ENCODE measurements at regions not wholly inside any gene's neighbourhood (a gene's known extent, or its start where the extent isn't known, plus 50 kb on each side); places are given as distances from the start of the nearest gene placed in this dataset.

GRCh38 chr1:78797108-78797781 lies 147.6 kb downstream of the IFI44 start:
- WGBS = 51% methylated on average over 3 of the region's 3 CpGs
- no peak for DNase-seq (ENCODE audit: low spot score)
- no peak overlapping the region for H3K4me3 ChIP-seq (ENCODE audit: low read depth in 1 of 3, low read length in 3 of 3)

GRCh38 chr1:78799926-78800325 lies 150.3 kb downstream of the IFI44 start:
- H3K9ac ChIP-seq (ENCODE audit: low read depth in 1 of 2, low read length in 2 of 2) = no peak overlapping the region
- no peaks in the 10 kb centered on the region for H3K4me1 ChIP-seq (ENCODE audit: control insufficient read depth in 4 of 4, insufficient read depth in 4 of 4, low read length in 3 of 4)
- WGBS = 80% methylated on average over 1 of the region's 1 CpG
- DNase-seq (ENCODE audit: low spot score) = no peak
- no peak overlapping the region for H3K27ac ChIP-seq (ENCODE audit: low read depth in 1 of 2, low read length in 2 of 2)
- H3K27me3 ChIP-seq (ENCODE audit: control insufficient read depth in 4 of 4, insufficient read depth in 4 of 4, low read length in 3 of 4) = no peaks in the 10 kb centered on the region
- H3K9me3 ChIP-seq (ENCODE audit: control insufficient read depth in 4 of 4, low read length in 3 of 4) = no peaks in the 10 kb centered on the region
- no peaks in the 10 kb centered on the region for H3K36me3 ChIP-seq (ENCODE audit: control insufficient read depth in 4 of 4, insufficient read depth in 3 of 4, low read depth in 1 of 4, low read length in 3 of 4)
- no peak overlapping the region for H3K4me3 ChIP-seq (ENCODE audit: low read depth in 1 of 3, low read length in 3 of 3)
- TF ChIP-seq MAX (IDR thresholded peaks at IDR 0.05) (no peak), ZBTB33 (IDR thresholded peaks at IDR 0.05) (no peak), JUND (IDR thresholded peaks at IDR 0.05) (no peak), EGR1 (IDR thresholded peaks at IDR 0.05; ENCODE audit: low read depth in 2 of 2) (no peak), YY1 (IDR thresholded peaks at IDR 0.05) (no peak), RXRA (IDR thresholded peaks at IDR 0.05) (no peak), FOXA1 (IDR thresholded peaks at IDR 0.05) (no peak), FOXA2 (IDR thresholded peaks at IDR 0.05) (no peak), TAF1 (conservative IDR thresholded peaks at IDR 0.05) (no peak), HNF4A (conservative IDR thresholded peaks at IDR 0.05) (no peak), SP1 (IDR thresholded peaks at IDR 0.05) (no peak), HNF4G (IDR thresholded peaks at IDR 0.05) (no peak)

More at GRCh38 chr1:78797108-78797781, 147.6 kb downstream of the IFI44 start:
- Histone ChIP-seq H3K4me1 (ENCODE audit: control insufficient read depth in 4 of 4, insufficient read depth in 4 of 4, low read length in 3 of 4) (no peaks in the 10 kb centered on the region), H3K27ac (ENCODE audit: low read depth in 1 of 2, low read length in 2 of 2) (no peak overlapping the region), H3K9me3 (ENCODE audit: control insufficient read depth in 4 of 4, low read length in 3 of 4) (no peaks in the 10 kb centered on the region), H3K9ac (ENCODE audit: low read depth in 1 of 2, low read length in 2 of 2) (no peak overlapping the region), H3K36me3 (ENCODE audit: control insufficient read depth in 4 of 4, insufficient read depth in 3 of 4, low read depth in 1 of 4, low read length in 3 of 4) (no peaks in the 10 kb centered on the region), H3K27me3 (ENCODE audit: control insufficient read depth in 4 of 4, insufficient read depth in 4 of 4, low read length in 3 of 4) (no peaks in the 10 kb centered on the region)
- no peak for TF ChIP-seq RXRA (IDR thresholded peaks at IDR 0.05)
- no peak for TF ChIP-seq ZBTB33 (IDR thresholded peaks at IDR 0.05)
- no peak for TF ChIP-seq CTCF (IDR thresholded peaks at IDR 0.05; ENCODE audit: low read depth, low read length, missing input control)
- TF ChIP-seq HNF4G (IDR thresholded peaks at IDR 0.05) = no peak
- no peak for TF ChIP-seq FOXA1 (IDR thresholded peaks at IDR 0.05)
- no peak for TF ChIP-seq RAD21 (IDR thresholded peaks at IDR 0.05)
- no peak for TF ChIP-seq SP1 (IDR thresholded peaks at IDR 0.05)
